Left renal cortex interstitium (tissue), 4 donors: ENCODE measurements at regions not wholly inside any gene's neighbourhood (a gene's known extent, or its start where the extent isn't known, plus 50 kb on each side); places are given as distances from the start of the nearest gene placed in this dataset.
"Not testable (repeated sequence)": the region's sequence is repeated elsewhere in the genome, so short reads cannot be mapped to it uniquely, and the experiment has no call there.

Experiments
- DNase-seq, 4 donors: peaks; one replicate each; pipeline ENCODE4 v3.0.0-alpha.2; 2013; ENCODE audit warnings: low read depth in 4 of 4, low spot score in 2 of 4, missing footprints in 1 of 4

DNA sequence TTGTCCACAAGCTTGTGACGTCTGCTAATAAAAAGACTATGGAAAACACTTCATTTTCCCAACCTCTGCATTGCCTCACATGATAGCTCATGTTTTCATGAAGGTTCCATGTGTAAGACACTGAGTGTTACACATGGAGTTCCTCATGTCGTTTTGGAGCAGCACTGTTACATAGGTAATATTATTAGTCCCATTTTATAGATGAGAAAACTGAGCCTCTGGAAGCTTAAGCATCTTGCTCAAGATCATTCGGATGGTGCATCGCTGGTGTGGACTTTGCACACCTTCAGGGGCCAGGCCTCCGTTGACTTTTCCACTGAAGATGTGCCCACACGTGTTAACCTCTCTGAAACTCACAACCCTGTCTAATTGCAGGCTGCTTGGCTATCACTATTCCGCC lies 743.4 kb downstream of the UQCRFS1 start:
- no peak for DNase-seq

DNA sequence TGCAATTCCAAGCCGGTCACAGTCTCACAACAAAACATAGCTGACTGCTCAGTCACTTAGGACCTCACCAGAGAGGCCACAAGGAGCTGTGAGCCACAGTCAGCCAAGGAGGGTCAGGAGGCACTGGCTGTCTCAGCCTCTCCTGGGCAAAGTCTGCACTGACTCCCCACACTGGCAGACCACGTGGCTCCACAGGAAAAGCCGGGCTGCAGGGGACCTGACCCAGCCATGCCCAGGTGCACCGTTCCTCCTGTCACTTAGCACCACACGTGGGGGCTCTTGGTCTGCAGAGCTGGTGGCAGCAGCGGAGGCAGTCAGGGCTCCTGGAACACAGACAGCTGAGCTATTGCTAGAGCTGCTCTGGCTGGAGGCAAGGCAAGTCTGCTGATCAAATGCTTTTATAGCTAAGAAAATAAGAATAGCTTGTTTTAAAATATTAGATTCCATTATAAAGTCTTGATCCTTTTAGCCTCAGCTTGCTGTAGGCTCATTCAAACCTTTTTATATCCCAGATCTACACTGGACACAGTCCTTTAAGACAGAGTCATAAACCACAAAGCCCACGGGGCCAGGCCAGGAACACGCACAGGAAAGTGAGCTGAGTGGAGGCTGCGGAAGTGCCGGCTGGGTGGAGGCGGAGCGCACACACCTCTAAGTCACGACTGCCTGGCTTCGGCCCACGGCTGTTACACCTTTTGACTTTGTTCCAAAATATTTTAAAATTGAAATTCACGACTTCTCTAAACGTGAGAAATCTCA lies 744.1 kb downstream of the UQCRFS1 start:
- DNase-seq, result peak in 1 of 4 donors; percentile 29

DNA sequence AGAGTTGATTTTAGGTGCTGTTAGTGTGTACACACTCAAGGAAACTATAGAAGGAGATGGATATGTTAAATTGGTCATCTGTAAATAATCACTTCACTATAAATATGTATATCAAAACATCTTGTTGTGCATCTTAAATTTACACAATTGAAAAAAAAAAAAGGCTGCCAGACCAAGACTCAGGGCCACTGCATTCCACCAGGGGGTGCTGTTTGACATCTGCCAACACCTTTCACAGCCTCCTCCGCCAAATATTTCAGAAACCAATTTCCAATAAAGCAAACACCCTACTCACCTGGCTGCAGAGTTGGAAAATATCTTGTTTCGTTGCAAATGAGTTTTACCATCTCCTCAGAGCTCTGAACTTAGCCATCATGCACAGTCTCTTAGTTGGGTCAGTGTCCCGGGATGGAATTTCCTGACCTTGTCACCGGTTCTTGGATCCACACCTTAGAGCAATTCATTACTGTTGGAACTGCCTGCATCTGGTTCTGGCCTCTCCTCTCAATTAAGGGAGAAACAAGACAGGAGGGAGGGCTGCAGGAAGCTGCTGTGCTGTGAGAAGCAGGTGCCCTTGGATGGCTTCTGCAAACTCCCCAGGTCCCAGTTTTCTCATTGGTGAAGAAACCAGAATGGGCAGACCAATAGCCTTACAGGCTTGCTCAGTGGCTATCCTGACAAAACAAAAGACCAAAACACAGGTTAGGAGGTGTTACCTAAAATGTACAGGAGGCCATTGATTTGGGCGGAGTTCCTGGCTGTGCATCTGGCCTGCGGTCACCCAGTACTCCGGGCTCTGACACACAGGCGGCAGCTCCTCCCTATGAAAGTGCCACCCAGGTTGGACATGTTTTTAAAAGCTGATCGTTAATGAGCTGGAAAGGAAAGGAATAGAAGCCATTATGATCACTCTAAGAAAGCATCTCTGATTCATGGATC lies 746.6 kb downstream of the UQCRFS1 start:
- DNase-seq, result peak in 1 of 4 donors; percentile 37

DNA sequence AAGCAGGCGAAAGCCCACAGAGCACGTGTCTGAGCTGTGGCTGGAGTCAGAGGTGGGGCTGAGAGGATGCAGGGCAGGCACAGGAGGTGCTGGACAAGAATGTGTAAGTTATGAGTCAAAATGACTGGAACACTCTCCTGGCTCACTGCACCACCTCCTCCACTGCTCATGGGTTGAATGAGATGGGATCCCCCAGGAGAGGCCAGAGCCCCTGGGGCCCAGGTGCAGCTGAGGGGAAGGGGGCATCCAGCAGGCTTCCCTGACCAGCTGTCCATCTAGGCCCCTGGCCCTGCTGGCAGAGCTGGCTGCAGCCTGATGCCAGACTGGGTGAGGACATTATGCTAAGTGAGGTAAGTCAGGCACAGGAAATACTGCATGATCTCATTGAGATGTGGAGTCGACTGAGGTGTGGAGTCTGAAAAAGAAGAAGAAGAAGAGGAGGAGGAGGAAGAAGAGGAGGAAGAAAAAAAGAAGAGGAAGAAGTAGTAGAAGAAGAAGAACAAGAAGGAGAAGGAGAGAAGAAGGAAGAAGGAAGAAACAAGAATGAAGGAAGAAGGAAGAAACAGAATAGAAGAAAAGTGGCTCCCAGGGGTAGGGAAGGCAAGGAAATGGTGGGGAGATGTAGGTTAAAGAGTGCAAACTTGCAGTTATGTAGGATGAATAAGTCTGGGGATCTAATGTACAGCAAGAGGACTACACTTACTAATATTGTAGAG lies 747.4 kb downstream of the UQCRFS1 start:
- no peak for DNase-seq

DNA sequence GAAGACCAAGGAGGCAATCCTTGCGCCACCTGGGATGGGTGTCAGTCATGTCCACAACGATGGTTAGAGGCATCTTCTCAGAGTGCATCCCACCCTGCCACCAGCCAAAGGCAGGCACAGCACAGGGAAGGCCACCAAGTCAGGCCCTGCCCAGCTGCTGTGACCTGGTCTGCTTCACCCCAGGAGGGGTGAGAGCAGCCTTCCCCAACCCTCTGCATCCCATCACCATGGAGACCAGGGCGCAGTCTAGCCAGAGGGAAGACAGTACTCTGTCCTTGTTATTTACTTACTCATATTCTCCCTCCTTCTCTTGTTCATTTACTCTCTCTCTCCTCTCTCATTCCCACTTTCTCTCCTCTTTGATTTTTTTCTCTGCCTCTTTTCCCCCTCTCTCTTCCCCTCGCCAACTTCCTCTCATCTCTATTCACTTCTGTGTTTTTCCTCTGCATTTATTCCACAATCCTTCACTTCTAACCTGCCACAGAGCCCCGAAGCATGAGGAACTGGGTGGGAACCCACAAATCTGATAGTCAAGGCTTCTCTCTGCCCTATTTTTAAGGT lies 749.4 kb downstream of the UQCRFS1 start:
- DNase-seq, result no peak

DNA sequence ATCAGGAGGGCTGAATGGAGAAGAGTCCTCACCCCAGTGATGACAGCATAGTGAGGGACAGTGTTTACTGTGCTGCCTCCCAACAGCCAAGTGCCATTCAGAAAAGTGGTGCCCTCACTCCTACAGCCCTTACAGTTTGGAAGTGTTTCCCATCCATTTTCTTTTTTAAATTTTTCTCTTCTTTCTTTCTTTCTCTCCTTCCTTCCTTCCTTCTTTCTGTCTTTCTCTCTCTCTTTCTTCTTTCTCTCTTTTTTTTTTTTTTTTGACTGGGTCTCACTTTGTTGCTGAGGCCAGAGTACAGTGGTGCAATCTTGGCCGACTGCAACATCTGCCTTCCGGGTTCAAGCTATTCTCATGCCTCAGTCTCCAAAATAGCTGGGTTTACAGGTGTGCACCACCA lies 755.3 kb downstream of the UQCRFS1 start:
- DNase-seq, result no peak

DNA sequence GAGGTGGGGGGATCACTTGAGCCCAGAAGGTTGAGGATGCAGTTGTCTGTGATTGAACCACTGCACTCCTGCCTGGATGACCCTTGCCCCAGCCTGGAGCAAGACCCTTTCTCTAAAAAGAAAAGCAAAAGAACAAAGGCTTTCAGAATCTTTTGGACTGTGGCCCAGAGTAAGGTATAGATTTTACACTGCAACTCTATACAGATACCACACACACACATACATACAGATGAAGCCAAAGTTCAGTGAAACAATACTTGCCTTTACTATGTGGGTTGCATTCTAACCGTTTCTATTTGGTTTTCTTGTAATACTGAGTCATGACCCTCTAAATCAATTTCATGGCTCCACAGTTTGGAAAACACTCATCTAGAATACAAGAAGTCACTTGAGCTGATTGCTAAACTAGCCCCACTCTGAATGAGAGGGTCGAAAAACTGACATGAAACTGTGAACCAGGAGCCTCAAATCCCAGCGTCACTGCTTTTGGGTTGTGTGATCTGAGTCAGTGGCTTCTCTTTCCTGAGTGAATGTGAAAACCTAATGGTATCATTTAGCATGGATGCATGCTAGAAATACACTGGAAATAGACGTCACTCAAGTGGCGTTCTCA lies 756.1 kb downstream of the UQCRFS1 start:
- no peak for DNase-seq

DNA sequence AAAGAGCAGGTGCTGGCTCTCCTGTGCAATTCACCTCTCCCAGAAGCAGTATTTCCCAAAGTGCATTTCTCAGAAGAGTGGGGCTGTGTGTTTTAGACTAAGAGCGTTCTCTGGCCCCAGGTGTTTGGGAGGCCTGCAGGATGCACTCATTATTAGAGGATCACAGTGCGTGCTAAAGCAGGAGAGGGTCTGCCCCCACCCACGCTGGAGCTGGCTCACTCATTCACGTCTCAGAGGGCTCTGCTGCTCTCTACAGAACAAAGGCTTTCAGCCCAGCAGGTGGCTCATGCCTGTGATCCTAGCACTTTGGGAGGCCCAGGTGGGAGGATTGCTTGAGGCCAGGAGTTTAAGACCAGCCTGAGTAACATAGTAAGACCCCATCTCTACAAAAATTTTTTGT lies 756.7 kb downstream of the UQCRFS1 start:
- DNase-seq, result no peak

DNA sequence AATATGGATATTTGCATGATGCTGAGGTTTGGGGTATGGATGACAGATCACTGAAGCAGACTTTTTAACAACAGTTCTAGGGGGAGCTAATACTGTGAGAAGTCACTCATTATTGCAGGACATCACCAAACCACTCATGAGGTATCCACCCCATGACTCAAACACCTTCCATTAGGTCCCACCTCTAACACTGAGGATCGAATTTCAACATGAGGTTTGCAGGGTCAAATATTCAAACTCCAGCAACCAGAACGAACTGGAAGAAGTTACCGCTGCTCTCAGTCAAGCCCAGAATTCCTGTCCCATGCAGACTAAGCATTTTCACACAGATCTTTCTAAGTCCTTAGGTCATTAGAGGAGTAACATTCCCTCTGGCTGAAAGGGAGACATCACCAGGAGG lies 758.9 kb downstream of the UQCRFS1 start:
- DNase-seq, result no peak

DNA sequence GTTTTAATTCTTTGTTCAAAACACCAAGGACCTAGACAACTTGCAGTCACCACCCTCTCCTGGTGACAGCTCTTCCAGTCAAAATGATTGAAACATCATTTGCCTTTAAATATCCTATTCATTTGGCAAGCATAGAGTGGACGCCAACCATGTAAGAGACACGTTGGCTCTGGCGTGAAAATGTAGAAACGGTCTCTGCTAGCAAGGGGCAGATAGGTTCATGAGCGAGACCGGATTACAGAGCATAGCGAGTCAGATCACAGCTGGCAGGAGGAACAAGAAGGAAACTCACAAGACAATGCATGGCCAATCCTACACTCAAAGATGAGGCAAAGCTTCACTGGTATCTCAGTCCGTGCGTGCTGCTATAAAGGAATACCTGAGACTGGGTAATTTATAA lies 759.5 kb downstream of the UQCRFS1 start:
- DNase-seq, result no peak

DNA sequence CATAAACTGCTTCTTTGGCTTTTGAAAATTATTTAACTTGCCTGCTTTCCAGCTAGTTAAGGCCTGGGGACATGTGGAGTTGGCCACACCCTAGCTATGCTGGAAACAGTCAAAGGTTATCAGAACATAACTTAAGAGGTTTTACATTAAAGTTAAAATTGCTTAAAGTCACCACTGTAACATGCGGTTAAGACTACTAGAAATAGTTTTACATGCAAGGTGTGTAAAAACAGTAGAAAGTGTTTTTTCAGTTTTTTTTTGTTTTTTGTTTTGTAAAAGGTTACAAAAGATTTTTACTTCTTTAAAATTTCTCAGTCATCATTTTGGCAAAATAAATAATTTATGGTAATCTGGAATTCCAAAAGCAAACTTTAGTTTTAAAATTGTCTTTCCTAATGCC lies 763.1 kb downstream of the UQCRFS1 start:
- DNase-seq, result no peak

DNA sequence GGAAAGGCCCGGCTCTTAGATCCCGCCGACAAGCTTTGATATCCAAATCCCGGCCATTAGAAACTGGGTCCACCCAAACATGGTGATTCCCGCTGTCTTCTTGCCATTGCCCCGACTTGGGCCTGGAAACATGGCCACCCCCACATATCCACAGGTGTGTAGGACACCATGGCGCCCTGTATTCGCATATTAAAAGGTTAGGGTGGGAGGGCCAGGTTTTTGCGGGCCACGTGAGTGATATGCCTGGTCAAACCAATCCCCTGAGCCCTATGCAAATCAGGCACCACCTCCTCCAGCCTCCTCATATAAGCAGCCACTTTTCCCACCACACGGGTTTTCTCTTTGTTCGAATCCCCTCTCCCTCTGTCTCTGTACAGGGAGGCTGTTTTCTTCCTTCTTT lies 766.4 kb downstream of the UQCRFS1 start:
- DNase-seq, result no peak

DNA sequence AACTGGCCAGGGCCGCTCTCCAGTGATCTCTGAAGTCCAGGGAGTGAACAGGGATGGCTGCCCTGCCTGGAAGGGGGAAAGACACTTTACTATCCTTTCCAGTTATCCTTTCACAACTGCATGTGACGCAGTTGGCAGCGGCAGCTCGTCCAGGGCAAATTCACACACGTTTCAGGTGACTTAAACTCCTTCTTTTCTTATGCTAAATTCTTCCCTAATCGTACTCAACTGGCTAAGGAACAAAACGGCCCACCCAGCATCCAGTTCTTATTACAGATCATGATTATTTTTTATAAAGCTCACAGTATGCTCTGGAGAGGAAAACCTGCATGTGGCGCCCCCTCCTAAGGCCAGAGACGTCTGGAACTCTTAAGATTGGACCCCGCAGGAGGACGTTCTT lies 767.1 kb downstream of the UQCRFS1 start:
- DNase-seq, result no peak

DNA sequence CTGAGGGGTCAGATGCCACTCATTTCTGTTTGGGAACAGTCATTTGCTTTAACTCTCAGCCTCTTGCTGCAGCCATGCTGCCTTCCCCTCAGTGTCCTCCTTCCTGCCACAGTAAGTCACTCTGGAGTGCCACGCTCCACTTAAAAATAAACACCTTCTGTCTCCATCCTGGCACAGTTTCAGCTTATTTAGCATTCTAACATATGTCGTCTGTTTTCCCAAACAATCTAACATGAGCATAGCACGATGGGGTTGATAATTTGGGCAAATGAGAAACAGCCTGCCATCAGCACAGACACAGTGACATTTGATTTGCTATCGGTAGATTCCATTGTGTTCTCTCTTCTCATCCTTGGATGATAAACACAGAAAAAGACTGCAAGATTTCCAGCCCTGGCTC lies 768.6 kb downstream of the UQCRFS1 start:
- DNase-seq, result no peak

DNA sequence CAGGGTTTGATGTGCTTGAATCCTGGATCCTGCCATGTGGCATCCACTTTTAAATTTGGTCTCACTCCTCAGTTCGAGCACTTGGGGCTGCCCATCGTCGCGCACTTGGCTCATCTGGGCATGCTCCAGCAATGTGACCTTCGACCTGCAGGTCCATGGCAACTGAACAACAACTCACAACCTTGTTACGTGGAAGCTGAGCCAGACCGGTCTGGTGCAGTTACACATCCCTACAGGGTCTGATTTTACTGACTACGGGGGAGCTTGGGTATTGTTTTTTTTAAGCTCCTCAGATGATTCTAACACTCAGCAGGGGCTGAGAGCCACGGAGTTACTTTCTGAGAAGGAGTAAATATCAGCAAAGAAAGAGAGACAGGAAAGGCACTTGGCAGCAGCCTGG lies 769.6 kb downstream of the UQCRFS1 start:
- DNase-seq, result no peak

DNA sequence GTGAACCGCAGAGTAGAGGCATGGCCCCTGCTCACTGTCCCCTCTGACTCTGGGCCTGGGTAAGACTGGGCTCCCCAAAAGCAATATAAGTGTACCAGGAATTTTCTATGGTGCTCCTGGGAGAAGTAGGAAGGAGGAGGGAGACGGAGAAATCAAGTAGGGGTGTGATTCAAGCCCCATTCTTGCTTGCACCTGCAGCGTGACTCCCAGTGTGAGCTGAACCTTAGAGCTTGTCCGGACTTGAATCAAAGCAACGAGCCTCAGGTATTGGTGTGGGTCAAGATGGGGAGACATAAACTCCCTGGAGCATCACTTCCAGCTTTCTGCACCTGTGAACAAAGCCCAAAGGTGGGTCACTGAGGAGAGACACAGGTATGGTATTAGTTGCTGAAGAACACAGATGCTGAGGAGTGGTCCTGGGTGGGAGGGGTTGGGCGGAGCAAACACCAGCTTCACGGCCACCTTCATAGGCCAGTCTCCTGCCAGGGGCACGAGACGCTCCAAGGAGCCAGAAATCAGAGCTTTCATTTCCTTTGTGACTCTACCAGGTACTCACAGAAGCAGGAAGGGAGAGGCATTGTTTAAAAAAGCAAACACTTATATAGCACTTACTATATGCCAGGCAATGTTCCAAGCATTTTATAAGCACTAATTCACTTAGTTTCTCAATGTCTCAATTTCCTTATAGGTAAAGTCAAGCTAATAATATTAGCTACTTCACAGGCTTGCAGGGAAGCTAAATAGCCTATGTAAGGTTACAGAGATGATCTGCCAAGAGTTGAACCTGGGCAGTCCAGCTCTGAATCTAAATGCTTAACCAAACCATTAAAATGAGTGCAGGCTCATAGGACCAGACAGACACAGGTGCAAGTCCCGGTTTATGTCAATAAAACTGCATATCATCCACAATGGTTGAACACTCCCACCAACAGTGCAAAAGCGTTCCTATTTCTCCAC lies 775.3 kb downstream of the UQCRFS1 start:
- DNase-seq, result no peak

DNA sequence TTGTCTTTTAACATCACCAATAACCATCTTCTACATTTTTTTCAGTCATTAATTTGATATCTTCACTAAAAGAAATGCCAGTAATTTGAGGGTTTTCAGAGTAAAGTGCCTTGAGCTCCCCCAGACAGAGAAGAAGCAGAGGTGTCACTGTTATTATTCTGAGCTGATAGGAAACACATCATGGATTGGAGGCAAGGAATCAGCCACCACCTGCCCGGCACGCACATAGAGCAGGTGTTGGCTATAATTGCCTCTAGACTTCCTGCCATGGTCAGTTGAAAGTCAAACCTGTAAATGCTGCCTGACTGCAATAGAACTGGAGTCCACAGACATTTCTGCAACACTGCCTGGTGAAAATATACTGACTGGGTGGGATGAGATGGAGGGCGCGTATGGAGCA lies 776.6 kb downstream of the UQCRFS1 start:
- no peak for DNase-seq

DNA sequence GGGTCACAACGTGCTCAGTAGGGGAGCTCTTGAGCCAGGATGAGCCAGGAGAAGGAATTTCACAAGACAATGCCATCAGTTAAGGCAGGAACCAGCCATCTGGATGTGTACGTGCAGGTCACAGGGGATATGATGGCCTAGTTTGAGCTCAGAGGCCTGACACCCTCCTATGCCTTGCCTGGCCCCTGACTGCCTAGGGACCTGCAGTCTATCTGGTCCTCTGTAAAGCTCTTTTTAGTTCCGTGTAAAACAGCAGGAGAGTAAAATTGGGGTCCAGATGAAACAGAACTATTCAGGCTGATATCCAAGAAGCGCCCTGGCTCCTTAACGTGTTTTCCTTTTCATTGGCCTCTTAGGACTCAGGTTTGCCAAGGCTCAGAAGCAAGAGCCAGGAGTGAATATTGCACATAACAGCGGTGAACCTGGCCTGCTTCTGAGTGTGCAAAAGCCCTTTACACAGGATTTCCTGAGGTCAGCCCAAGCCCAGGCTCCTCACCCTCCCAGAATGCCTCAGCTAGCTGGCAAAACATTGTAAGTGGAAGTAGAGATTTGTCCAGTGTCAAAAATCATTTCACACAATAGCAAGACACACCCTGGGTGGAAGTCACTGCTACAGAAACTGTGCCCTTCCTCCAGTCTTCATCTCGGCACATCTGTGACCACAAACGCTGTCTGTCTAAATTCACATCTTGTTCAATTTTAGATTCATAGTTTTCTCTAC lies 777.2 kb downstream of the UQCRFS1 start:
- DNase-seq, result no peak

DNA sequence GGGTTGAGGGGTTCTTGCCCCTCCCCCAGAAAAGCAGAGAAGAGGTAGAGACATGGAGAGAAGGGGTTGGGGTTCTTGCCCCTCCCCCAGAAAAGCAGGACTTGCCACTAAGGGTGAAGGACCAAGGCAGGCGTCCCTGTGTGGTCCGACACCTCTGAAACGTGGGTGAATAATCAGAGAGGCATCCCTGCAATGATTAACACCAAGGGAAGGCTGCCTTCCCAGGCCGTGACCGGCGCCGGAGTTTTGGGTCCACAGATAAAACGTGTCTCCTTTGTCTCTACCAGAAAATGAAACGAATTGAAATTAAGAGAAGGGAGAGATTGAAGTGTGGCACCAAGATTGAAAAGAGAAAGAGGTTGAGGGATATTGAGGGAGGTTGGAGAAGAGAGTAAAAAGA lies 778.2 kb downstream of the UQCRFS1 start:
- not testable (repeated sequence) for DNase-seq
